ENCODE measurements at regions not wholly inside any gene's neighbourhood (a gene's known extent, or its start where the extent isn't known, plus 50 kb on each side); places are given as distances from the start of the nearest gene placed in this dataset.
"Not testable (repeated sequence)": the region's sequence is repeated elsewhere in the genome, so short reads cannot be mapped to it uniquely, and the experiment has no call there.

- in situ Hi-C loops (cut with HindIII; ENCODE audit: low sequenced_read_pairs) = no loop called here
Measured at GRCh38 chr14:86221000-86221399, 691.1 kb downstream of the FLRT2 start.

- in situ Hi-C loops (cut with HindIII; ENCODE audit: low sequenced_read_pairs) = no loop called here
Measured at GRCh38 chr14:86217523-86217922, 687.6 kb downstream of the FLRT2 start.

GRCh38 chr14:86203843-86204242 is 673.9 kb downstream of the FLRT2 start:
- in situ Hi-C loops (cut with HindIII; ENCODE audit: low sequenced_read_pairs) = no loop called here

- in situ Hi-C loops (cut with HindIII; ENCODE audit: low sequenced_read_pairs) = no loop called here
Measured at GRCh38 chr14:86196471-86196870, 666.5 kb downstream of the FLRT2 start.

DNA sequence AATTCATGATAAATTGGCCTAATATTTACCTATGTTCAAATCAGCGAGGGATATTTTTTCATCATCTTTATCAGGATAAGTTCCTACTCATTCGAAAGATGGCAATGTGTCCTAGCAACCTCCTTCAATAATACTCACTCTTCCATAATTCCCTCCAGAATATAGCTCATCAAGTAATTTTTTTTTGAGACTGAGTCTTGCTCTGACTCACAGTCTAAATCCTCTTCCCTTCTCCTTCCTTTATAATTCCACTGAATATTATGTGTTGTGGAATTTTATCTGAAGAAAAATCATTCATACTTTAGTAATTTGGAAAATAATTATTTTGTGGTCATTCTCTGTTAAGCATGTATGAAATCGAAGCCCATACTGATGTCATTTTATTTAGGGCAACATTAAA is 663.8 kb downstream of the FLRT2 start:
- in situ Hi-C loops (cut with HindIII; ENCODE audit: low sequenced_read_pairs) = no loop called here

- in situ Hi-C loops (cut with HindIII; ENCODE audit: low sequenced_read_pairs) = no loop called here
Measured at GRCh38 chr14:86179980-86180379, 650.0 kb downstream of the FLRT2 start.

GRCh38 chr14:86168371-86168770 is 638.4 kb downstream of the FLRT2 start:
- in situ Hi-C loops (cut with HindIII; ENCODE audit: low sequenced_read_pairs) = no loop called here

GRCh38 chr14:86166541-86166940 is 636.6 kb downstream of the FLRT2 start:
- in situ Hi-C loops (cut with HindIII; ENCODE audit: low sequenced_read_pairs) = no loop called here

- in situ Hi-C loops (cut with HindIII; ENCODE audit: low sequenced_read_pairs) = no loop called here
Measured at GRCh38 chr14:86153480-86153879, 623.5 kb downstream of the FLRT2 start.

GRCh38 chr14:86143248-86143647 is 613.3 kb downstream of the FLRT2 start:
- in situ Hi-C loops (cut with HindIII; ENCODE audit: low sequenced_read_pairs) = no loop called here

GRCh38 chr14:86141966-86142365 is 612.0 kb downstream of the FLRT2 start:
- in situ Hi-C loops (cut with HindIII; ENCODE audit: low sequenced_read_pairs) = no loop called here

- in situ Hi-C loops (cut with HindIII; ENCODE audit: low sequenced_read_pairs) = no loop called here
Measured at GRCh38 chr14:86129426-86129825, 599.5 kb downstream of the FLRT2 start.

- in situ Hi-C loops (cut with HindIII; ENCODE audit: low sequenced_read_pairs) = no loop called here
Measured at GRCh38 chr14:86124328-86124727, 594.4 kb downstream of the FLRT2 start.

- in situ Hi-C loops (cut with HindIII; ENCODE audit: low sequenced_read_pairs) = no loop called here
Measured at GRCh38 chr14:86115972-86116371, 586.0 kb downstream of the FLRT2 start.

DNA sequence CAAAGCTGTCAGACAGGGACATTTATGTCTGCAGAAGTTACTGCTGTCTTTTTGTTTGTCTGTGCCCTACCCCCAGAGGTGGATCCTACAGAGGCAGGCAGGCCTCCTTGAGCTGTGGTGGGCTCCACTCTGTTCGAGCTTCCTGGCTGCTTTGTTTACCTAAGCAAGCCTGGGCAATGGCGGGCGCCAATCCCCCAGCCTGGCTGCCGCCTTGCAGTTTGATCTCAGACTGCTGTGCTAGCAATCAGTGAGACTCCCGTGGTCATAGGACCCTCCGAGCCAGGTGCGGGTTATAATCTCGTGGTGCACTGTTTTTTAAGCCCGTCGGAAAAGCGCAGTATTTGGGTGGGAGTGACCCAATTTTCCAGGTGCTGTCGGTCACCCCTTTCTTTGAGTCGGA is 580.9 kb downstream of the FLRT2 start:
- in situ Hi-C loops (cut with HindIII; ENCODE audit: low sequenced_read_pairs) = not testable (repeated sequence)

GRCh38 chr14:86104691-86105265 is 574.8 kb downstream of the FLRT2 start:
- in situ Hi-C loops (cut with HindIII; ENCODE audit: low sequenced_read_pairs) = no loop called here

- in situ Hi-C loops (cut with HindIII; ENCODE audit: low sequenced_read_pairs) = no loop called here
Measured at GRCh38 chr14:86094512-86094911, 564.6 kb downstream of the FLRT2 start.

GRCh38 chr14:86091811-86092210 is 561.9 kb downstream of the FLRT2 start:
- in situ Hi-C loops (cut with HindIII; ENCODE audit: low sequenced_read_pairs) = no loop called here

- in situ Hi-C loops (cut with HindIII; ENCODE audit: low sequenced_read_pairs) = no loop called here
Measured at GRCh38 chr14:86088156-86088555, 558.2 kb downstream of the FLRT2 start.

DNA sequence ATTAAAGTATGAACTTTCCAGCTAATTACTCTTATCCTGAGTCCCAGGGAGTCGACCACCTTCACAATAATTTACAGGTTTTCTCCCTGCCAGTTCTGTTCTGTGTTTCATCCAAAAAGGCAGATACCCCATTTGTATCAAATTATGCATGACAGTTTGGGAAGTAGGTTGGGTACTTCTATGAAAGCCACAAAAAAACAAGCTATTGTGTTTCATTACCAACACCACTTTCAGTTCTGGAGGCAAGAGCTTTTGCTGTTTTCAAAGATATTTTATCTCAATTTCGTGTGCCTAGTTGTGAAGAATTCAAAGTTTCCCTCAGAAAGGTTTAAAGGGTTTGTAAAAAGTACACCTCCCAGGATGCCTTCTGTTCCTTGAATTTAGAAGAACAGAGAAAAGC is 557.4 kb downstream of the FLRT2 start:
- in situ Hi-C loops (cut with HindIII; ENCODE audit: low sequenced_read_pairs) = no loop called here

DNA sequence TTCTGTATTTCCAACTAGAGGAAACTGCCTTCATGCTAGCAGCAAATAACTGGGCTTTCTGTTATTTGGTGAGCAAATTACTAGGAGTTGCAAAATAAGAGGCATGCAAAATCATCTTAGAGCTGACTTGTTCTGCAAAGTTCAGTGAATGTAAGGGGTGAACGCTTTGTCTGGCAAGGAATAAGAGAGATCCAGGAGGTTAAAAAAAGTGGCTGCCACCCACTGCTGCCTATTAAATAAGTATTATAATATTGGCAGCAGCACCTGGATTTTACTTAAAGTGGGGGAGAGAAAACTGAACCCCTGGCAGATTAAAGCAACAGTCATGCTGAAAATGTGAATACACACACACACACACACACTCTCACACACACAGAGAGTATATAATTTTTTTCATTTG is 557.0 kb downstream of the FLRT2 start:
- in situ Hi-C loops (cut with HindIII; ENCODE audit: low sequenced_read_pairs) = no loop called here

DNA sequence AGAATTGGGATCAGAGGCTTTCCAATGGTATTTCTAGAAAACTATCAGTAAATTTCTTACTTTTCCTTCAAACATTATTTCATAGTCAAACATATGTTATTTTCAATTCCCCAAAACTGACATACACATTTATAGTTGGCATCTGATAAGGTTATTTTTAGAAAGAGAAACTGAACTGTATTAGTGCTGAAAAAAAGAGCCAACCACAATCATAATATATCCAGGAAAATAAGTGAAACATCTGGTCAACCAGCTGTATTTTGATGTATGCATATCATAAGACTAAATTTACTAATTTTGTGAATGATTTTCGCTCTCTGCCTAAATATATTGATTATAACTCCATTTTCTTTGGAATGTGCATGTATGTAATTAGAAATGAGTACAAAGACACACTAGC is 554.2 kb downstream of the FLRT2 start:
- in situ Hi-C loops (cut with HindIII; ENCODE audit: low sequenced_read_pairs) = no loop called here

DNA sequence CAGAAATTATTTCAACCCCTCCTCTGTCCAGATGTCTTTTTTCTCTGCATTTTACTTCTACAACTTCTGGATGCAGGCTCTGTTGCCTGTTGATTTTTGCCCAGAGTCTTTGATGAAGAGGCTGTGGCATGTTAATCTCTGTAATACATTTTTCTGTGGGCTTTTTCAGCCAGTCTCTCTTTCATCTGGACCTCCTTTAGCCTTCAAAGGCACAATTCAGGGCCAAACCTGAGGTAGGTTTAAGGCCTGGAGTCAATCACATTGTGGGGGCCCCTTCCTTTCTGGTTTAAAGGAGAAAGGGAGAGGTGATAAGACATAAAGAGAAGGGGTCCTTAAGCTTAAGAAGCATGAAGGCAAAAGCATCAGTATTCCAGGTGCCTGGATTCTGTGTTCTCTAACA is 553.7 kb downstream of the FLRT2 start:
- in situ Hi-C loops (cut with HindIII; ENCODE audit: low sequenced_read_pairs) = no loop called here
